ENCODE measurements at regions not wholly inside any gene's neighbourhood (a gene's known extent, or its start where the extent isn't known, plus 50 kb on each side); places are given as distances from the start of the nearest gene placed in this dataset.

- TF ChIP-seq CTCF (IDR thresholded peaks at IDR 0.05; ENCODE audit: insufficient read depth, low read length, poor library complexity, severe bottlenecking) (no peak), EZH2phosphoT487 (conservative IDR thresholded peaks at IDR 0.05; ENCODE audit: low read length) (no peak)
These were observed 270.5 kb downstream of the C12orf75 start for GRCh38 chr12:105600911-105601545.
